HL-60 (cell line): ENCODE measurements at regions not wholly inside any gene's neighbourhood (a gene's known extent, or its start where the extent isn't known, plus 50 kb on each side); places are given as distances from the start of the nearest gene placed in this dataset.

ENCODE experiments used
- CTCF ChIP-seq: IDR thresholded peaks from one replicate; pipeline ENCODE4 v1.5.1; 2011; ENCODE audit warnings: low read length, control low read depth, inconsistent platforms; ENCODE audit not compliant: insufficient read depth
- GABPA ChIP-seq: IDR thresholded peaks from 2 replicates; pipeline ENCODE4 v1.6.1; 2012; ENCODE audit warnings: low read depth
- POLR2AphosphoS5 ChIP-seq: IDR thresholded peaks from 2 replicates; pipeline ENCODE4 v1.6.1; 2012; ENCODE audit warnings: low read depth
- REST ChIP-seq: IDR thresholded peaks from 2 replicates; pipeline ENCODE4 v1.6.1; 2012; ENCODE audit warnings: low read depth; ENCODE audit not compliant: insufficient replicate concordance

- TF ChIP-seq POLR2AphosphoS5 (no peak), REST (no peak), CTCF (no peak), GABPA (no peak)
These were observed 685.0 kb upstream of the SGCG start for GRCh38 chr13:22495819-22496218.
